NCI-H1417 (cell line): ENCODE measurements at regions not wholly inside any gene's neighbourhood (a gene's known extent, or its start where the extent isn't known, plus 50 kb on each side); places are given as distances from the start of the nearest gene placed in this dataset.

Source experiments
- DNase-seq, 3 experiments: peaks; one replicate each; lab custom pipeline; 2025; lab: John Stamatoyannopoulos, UW

DNA sequence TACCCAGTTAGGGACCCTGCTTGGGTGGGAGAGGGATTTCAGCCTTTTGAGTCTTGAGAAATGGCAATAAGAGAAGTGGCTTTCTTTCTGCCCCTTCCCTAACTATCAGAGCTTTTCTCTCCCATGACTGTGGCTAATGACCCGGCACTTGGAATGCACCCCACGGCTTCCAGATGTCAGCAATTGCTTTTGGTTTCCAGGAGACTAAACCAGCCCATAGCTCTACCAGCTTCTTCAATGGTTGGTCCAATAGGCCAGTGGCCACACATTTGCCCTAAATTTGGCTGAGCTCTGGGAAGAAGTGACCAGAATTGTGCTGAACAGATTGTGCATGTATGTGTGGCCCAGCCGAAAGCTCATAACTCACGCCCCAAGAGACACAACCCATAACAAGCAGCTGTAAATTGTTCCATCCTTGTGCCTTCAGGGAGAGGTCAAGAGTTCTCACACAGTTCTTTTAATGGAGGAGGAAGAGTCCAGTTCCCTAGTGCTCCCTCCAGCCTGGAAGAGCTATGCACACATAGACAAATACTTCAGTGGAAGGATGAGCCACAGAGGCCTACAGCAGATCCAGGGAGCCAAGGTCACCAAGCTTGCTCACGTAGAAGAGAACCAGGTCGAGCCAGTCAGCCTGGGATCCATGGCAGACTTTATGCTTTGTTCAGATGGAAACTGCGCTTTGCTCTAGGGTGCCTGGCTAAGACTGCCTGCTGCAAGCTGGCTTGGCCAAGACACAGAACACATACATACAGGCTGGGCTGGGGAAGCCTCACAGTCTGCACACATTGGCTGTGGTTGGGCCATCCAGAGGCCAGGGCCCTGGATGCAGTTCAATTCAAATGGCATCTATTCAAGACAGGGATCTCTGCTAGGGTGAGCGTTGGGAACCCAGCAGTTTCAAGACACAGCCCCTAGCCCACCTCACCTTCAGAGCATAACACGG is 131.8 kb upstream of the HABP2 start:
- no peak for DNase-seq

DNA sequence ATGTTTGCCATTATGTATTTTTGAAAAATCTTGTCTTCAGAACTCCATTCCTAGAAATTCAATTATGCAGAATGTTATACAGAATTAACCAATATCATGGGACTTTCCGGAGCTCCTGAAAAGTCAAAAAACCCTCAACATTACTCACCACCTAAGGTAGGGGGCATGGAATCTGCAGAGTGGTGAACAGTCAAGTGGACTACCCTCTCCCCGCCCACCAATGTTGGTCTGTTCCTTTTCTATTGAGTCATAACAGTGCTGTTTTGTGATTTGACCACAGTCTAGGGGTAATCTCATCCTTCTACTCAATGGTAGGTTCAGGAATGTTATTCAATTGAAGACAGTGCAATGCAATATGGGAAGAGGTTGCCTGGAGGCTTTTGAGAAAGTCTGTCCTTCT is 130.5 kb upstream of the HABP2 start:
- no peak for DNase-seq

DNA sequence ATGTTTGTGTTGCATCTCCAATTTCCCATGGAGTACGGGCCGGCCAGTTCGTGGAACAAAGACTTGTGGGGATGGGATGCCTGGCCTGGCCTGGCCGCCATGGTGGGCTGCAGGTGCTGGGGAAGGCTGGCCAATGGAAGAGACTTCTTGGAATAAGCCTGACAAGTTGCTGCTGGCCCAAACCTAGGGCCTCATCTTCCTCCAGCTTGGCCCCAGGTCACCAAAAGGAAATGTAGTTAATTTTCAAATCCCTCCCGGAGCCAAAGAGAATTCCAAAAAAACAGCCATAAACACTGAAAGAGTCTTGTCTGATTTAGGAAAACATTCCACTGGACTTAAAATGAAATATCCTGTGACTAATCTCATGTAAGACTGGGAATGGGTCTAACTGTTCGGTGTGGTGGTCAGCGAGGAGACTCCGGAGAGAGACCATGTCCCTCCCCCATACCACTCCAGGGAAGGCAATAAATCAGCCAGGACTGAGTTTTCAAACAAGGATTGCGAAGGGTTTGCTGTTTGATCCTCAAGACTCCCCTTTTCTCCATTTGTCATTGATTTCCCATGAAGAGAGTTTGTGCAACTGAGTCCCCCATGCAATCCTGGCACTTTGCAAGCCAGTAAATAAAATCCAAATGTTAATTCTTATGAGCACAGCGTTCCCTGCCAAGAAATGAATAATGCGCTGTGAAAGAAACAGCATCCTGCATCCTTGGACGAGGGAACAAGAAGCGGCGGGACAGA is 128.7 kb upstream of the HABP2 start:
- DNase-seq = no peak

DNA sequence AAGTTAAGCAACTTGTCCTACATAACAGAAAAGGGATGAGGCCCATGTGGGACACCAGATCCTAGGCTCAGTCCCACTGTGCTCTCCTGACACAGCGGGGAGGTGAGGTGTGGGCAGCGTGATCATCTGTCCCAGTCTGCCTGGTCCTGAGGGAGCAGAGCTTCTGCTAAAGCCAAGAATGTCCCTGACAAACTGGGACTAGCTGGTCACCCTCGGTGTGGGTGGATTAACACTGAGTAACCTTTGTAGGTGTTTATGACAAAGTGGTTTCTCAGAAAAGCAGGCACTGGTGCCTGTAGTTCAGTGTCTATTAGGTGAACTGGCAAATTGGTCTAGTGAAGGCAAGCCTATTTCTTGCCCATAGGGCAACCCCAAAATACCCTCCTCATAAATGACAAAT is 127.8 kb upstream of the HABP2 start:
- DNase-seq = no peak

DNA sequence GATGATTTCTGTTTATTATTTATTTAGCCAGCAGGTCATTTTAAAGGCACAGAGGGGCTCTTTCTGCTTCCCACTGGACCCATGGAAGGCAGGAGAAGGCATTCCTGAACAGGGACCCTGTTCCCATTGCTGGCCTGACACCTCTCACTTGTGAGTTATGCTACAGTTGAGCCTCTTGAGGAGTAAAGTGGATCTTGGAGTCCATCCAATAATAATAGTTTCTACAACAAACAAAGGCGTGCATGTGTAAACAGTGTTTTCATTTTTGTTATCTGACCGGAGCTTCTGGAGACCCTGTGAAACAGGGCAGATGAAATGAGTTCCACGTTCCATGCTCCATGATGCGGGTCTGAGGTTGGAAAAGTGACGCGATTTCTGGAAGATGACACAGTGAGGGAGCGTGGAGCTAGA is 127.3 kb upstream of the HABP2 start:
- peak; percentile 1 to 50 (median 2) for DNase-seq

DNA sequence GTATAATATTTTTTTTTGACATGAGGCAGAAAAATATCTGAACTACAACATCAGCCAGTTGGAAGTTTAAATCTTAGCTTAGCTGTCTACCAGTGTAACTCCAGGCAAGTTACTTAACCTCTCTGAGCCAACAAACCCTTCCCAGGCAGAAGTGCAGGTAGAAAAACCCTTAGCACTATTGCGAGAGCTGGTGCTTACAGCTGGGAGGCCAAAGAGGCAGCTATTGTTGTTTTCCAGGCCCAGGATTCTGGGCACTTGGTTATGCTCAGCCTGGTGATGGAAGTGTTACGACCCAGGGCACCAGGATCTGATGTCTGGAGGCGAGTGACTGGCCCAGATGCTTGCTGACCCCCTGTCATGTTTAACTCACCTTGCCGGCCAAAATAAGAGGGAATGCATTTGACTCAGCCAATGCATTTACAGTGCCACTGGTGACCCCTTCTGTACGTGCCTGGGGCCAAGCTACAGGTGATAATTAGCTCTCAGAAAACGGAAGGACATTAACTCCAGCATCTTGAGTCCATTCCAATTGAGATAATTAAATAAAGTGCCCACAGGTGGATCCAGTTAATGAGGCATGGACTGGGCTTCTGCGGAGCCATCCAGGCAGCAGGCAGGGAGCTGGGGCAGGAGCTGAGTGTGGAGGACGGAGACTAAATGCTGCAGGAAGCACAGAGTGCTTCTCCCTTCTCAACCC is 126.5 kb upstream of the HABP2 start:
- DNase-seq = peak in 2 of 3 experiments; percentile 42 to 86

DNA sequence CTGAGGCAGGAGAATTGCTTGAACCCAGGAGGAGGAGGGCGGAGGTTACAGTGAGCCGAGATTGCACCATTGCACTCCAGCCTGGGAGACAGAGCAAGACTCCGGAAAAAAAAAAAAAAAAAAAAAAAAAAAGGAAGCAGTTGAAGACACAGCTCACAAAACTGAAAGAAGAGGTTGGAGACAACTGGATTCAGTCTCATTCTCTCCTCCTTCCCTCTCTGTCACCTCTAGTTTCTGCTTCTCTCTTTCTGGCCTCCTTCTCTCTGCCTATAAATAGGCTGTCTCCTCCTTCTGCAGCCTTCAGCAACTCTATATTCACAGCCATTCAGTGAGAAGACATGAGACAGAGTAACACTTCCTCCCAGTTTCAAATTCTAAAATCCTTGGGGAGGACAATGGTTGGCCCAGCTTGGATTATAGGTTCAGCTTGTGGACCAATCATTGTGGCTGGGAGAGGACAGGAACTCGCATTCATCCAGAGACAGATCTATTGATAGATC is 125.6 kb upstream of the HABP2 start:
- DNase-seq = no peak

DNA sequence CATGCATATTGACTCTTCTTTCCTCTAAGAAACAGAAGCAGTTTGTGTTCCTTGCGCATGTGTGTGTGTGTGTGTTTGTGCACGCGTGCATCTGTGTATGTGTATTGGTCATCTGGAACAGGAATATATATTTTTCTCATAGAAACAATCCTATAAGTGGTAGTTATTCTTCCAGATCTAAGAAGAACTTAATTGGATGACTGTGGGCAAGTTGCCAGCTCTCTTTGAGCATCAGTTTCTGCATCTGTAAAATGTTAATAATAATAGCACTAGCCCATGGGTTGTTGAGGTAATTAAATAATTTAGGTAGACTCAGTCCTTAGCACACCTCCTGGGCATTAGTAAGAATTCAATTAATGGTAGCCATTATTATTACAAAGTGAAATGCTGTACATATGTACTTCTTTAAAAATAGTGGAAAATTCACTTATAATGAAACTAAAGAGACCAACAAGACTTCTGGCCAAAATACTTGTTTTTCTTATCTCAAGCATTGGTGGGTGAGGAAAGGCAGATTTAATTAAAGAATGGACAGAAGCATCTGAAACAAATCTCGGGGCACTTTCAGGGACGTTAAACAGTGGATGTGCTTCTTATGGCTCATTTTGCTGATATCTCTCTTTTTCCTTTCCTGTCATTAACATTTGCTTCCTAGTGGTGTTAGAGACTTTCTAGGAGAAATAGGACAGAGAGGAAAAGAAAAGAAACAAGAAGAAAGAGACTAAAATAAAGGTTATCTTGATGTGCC is 124.9 kb upstream of the HABP2 start:
- DNase-seq = peak in 1 of 3 experiments; percentile 41

DNA sequence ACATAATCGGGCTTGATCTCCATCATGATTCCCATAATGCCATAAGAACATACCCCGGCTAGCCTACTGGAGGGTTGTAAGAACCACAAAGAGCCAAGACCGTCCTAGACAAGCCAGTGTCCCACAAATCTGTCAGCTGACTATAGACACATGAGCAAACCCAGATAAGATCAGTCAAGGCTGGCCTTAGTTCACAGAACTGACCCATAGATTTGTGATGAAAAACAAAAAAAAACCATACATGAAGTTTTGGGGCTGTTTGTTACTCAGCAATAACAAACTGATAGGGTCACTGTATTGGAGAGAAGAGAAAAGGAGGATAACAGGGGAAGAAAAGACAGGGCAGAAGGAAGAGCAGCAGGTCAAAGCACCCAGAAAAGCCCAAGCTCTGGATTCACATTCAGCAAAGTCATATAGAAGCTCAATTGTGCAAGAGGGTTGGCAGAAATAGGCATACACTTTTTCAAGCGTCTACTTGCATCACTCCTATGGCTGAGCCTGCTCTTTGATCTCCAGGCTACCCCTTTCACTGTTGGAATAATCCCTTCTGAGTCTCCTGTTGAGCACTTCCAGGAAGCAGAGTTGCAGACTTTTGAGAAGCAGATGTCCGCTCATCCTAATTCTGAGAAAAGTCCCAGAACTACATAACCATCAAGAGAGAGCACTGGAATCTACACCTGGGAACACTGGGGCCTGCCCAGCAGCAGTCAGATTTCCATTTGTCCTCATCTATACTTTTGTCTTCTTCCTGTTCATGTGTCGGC is 122.0 kb upstream of the HABP2 start:
- DNase-seq = no peak

DNA sequence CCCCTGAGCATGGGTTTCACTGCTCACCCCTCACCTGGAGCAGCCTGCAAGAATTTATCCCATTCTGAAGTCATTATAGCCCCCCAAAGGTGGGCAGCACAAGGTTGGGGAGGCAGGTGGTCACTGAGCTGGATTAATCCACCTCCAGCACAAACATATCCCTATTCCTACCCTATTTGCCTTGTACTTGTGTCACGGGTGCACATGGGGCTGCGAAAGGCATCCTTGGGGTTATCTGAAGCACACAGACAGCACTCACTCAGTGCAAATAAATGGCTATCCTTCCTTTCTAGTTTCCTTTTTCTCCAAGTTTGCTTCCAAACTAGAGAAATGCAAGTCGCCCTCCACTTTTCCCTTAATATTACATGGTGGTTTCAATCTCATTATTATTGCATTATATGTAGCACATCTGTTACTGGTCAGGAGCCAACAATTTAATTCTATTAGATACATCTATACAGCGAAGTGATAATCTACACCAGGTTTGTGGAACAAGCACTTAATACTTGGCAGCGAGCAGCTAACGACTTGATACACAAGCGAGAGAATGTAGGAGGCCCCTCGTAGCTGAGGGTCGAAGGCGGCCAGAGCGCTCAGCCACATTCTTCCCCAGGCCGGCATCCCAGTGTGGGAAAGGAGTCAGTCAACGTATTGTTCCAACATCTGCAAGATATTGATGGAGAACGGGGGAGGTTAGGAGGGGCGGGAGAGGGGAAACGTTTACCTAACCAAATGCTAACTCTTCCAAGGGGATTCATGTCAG is 121.3 kb upstream of the HABP2 start:
- no peak for DNase-seq

DNA sequence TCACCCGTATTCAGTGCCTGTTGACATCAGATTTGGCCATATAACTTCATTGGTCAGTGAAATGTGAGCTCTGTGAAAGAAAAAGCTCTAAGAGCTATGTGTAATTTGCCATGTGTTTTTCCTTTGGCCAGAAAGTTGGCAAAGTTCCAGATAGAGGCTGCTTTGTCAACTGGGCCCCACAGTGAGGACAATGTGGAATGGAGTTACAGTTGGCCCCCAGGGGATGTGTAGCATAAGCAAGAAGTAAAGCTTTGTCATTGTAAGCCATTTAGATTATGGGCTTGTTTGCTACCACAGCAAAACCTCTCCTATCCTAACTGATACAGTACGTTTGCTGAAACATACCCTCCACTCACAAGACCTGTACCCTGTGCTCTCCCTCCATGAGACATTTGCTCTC is 119.1 kb upstream of the HABP2 start:
- DNase-seq = peak in 1 of 3 experiments; percentile 16

DNA sequence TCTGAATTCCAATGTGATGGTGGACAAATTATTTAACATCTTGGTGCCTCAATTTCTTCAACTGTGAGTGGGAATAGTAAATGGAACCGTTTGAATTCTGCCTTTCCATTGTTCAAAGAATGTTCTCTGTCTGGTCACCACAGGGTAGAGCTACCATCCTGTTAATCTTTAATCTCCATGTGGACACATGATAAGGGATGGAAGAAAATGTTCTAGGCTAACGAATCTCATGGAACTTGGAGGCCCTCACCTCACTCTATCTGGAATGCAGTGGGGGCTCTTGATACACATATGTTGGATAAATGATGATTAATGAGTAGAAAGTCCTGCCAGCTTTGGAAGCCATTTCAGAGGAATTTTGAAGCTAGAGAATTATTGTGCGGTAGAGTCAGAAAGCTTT is 118.5 kb upstream of the HABP2 start:
- no peak for DNase-seq

DNA sequence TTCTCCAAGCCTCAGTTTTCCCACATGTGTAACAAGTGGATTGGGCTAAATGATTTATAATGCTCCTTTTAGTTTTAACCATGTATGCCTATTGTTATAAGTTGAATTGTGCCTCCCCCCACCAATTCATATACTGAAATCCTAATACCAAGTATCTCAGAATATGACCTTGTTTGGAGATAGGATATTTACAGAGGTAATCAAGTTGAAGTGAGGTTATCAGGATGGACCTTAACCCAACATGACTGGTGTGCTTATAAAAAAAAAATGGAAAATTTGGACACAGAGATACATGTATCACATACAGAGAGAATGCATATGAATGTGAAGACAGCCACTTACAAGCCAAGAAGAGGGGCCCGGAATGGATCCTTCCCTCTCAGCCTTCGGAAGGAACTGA is 117.9 kb upstream of the HABP2 start:
- DNase-seq = no peak

DNA sequence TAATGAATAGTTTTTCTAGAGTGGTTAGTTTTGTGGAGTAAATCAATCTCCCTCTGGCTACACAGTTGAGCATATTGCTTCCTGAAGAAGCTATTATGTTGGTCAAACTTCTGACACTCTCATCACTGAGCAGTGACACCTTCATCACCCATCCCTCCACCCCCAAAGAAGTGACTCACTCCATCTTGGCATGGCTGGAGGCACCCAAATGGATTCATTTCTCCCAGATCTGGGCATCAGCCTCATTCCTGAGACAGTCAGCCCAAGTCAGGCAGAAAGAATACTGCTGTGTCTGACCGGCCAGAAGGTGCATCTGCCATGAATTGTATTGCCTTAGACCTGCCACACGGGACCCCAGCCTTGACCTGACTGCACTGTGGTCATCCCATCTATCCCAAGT is 117.0 kb upstream of the HABP2 start:
- DNase-seq = no peak

DNA sequence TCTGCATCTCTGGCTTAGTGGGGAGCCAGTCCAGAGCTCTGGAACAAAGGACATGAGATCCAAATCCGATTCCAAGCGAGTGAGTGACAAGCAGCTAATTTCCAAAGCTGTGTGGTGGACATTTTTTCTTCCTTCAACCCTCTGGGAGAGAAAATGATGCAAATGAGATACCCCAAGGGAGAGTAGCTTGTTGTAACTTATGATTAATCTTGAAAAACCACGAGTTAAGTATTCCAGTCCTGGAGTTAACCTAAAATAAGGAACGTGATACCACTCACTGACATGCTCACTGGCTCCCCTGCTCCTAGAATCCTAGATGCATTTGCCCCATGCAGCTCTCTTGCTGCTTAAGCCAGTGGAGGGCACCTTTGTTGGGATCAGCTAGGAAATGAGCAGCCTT is 116.0 kb upstream of the HABP2 start:
- no peak for DNase-seq

DNA sequence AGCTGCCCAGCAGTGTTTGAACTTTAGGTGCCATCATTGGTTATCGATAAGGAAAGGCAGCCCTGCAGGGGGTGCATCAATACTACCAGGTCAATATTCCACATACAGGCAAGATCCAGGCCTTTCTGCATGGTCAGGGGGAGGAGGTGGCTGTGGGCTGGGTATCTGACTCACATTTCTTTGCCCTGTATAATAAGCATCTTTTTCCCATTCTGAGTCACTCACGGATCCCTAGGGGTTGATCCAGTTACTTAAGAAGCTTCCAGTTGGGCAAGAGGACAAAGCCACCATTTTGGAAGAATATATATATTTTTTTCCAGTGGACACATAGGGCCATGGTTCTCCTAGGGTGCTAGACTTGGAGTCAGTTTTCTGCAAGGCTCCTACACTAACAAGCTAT is 114.2 kb upstream of the HABP2 start:
- no peak for DNase-seq

DNA sequence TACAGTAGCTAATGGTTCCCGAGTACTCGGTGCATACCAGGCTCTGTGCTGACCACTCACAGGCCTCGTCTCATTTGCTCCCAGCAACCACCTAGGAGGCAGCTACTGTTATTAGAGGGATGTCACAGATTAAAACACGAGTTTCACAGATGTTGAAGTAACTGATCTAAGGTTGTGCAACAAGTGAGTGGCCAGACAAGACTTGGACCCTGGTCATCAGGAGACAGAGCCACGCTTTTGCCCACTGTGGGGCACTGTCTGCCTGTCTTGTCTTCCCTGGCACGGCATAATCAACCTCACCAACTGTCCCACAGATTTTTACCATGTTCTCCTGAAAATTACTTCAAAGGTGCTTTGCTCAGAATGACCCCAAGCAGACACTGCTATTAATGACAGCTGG is 111.6 kb upstream of the HABP2 start:
- no peak for DNase-seq

DNA sequence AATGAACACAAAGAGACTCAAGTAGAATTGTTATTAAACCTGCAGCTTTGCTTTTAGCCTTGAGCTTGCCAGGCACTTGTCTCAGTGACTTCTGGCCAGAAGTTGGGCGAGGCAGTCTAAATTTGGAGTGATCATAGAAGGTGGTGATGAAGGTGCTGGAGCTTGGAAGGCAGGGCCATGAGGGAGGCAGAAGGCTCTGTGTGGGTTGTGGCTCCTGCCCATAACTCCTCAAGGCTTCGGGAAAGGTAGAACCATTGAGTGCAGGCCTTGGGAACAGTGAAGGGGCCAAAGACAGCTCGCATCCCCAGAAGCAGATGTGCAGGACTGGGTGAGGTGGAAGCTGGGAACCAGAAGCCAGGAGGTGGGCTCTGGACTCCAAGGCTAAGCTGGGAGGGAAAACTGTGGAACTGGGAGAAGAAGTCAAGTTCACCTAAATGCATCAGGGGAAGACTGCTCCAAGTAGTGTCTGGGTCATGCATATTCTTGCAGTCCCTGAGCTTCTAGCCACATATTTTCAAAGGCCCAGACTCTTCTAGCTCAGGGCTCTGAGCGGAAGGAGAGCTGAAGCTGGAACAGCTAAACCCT is 111.1 kb upstream of the HABP2 start:
- no peak for DNase-seq

DNA sequence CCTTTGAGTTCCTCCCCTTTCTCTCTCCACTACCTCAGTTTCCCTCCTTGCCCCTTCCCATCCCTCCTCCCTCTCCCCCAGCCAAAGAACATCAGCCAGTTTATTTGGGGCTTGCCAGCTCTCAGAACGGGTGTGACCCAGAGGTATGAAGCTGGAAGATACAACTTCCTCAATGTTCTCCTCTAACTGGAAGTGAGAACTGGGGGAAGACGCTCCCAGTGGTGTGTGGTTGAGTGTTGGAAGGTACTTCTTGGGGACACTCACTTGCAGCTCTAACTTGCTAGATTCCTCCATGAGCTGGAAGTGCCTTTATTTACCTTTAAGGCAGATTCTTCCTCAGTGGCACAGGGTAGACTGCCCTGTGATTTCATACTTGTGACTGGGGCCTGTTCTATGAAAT is 110.5 kb upstream of the HABP2 start:
- DNase-seq = no peak
